GM12878 (cell line): ENCODE measurements at regions not wholly inside any gene's neighbourhood (a gene's known extent, or its start where the extent isn't known, plus 50 kb on each side); places are given as distances from the start of the nearest gene placed in this dataset.

Experiments used
- ATAC-seq: fragments of 200-7000 bp; cut with Tn5 transposase; 3 replicates; pipeline ENCODE4 v1.9.1; 2020; ENCODE audit warnings: mild to moderate bottlenecking, moderate library complexity
- BruUV-seq: library from RNA; stranded (reverse); fragments of 400-500 nt; replicated peaks from 2 replicates; lab custom pipeline; 2021; lab: Mats Ljungman, UMichigan
- CTCF ChIA-PET: fragments of 300-600 bp; sonication (Branson Sonifier 250); formaldehyde crosslinking; extraction: SDS; loops from one replicate; lab custom pipeline; 2021; ENCODE audit warnings: inconsistent platforms; lab: Yijun Ruan, JAX
- POLR2A ChIA-PET: fragments of 350-600 bp; formaldehyde crosslinking; extraction: SDS; loops from one replicate; lab custom pipeline; 2021; ENCODE audit warnings: inconsistent platforms; lab: Charles Lee
- RAD21 ChIA-PET: fragments of 300-600 bp; sonication (Branson Sonifier 250); formaldehyde crosslinking; loops from one replicate; lab custom pipeline; 2023; ENCODE audit warnings: antibody characterized with exemption; ENCODE audit not compliant: unreplicated experiment; lab: Charles Lee
- SMC1A ChIA-PET: fragments of 300-600 bp; sonication (Branson Sonifier 250); formaldehyde crosslinking; loops from one replicate; lab custom pipeline; 2023; ENCODE audit not compliant: unreplicated experiment, uncharacterized antibody; lab: Charles Lee
- DNase-seq: peaks from one replicate; pipeline ENCODE4 v3.0.0-alpha.2; 2011; ENCODE audit warnings: low read depth, low spot score
- FAIRE-seq: peaks from 3 replicates; lab custom pipeline; 2011; peaks lifted over from hg19 to GRCh38; lab: Jason Lieb, UNC
- H2AFZ ChIP-seq: 2 replicates; pipeline ENCODE4 v1.6.0; 2011; ENCODE audit warnings: low read depth, low read length, control low read depth; ENCODE audit not compliant: control insufficient read depth
- H3K27ac ChIP-seq: 2 replicates; pipeline ENCODE4 v1.5.1; 2011; ENCODE audit warnings: control low read depth; ENCODE audit not compliant: control insufficient read depth, insufficient read depth
- H3K27me3 ChIP-seq, 2 experiments: replicated peaks in 1 of 2; 2 replicates each; pipeline versions ENCODE4 v1.6.0 to v1.6.1; 2011; ENCODE audit warnings: low read length in 1 of 2; ENCODE audit not compliant: control insufficient read depth in 2 of 2, insufficient read depth in 2 of 2
- H3K36me3 ChIP-seq, 2 experiments: 2 replicates each; pipeline ENCODE4 v1.5.1; 2011; ENCODE audit warnings: low read length in 1 of 2; ENCODE audit not compliant: control insufficient read depth in 2 of 2, insufficient read depth in 2 of 2
- H3K4me1 ChIP-seq: 2 replicates; pipeline ENCODE4 v1.6.1; 2011; ENCODE audit warnings: mild to moderate bottlenecking, low read length, moderate library complexity, mixed read lengths; ENCODE audit not compliant: control insufficient read depth, insufficient read depth
- H3K4me2 ChIP-seq: 2 replicates; pipeline ENCODE4 v1.6.0; 2011; ENCODE audit warnings: control low read depth; ENCODE audit not compliant: control insufficient read depth, insufficient read depth
- H3K4me3 ChIP-seq: fragments of 200-600 bp; sonication (generic); 2 replicates; pipeline ENCODE4 v1.5.1; 2016
- H3K79me2 ChIP-seq: 2 replicates; pipeline ENCODE4 v1.6.0; 2011; ENCODE audit warnings: low read length; ENCODE audit not compliant: control insufficient read depth, insufficient read depth
- H3K9ac ChIP-seq: 2 replicates; pipeline ENCODE4 v1.8.0; 2011; ENCODE audit warnings: low read length, control low read depth, mixed read lengths; ENCODE audit not compliant: control insufficient read depth, insufficient read depth
- H3K9me3 ChIP-seq: replicated peaks from 3 replicates; pipeline ENCODE4 v1.5.1; 2011; ENCODE audit warnings: mild to moderate bottlenecking, low read length; ENCODE audit not compliant: control insufficient read depth, insufficient read depth
- H4K20me1 ChIP-seq: 2 replicates; pipeline ENCODE4 v1.6.0; 2011; ENCODE audit not compliant: control insufficient read depth, insufficient read depth
- BCLAF1 ChIP-seq: fragments of 450-650 bp; IDR thresholded peaks from 2 replicates; pipeline ENCODE4 v1.6.1; 2017; ENCODE audit warnings: antibody characterized with exemption, mild to moderate bottlenecking, moderate library complexity
- CBFB ChIP-seq: IDR thresholded peaks from 2 replicates; pipeline ENCODE4 v1.6.1; 2016; ENCODE audit warnings: antibody characterized with exemption, low read depth
- KAT2A ChIP-seq: conservative IDR thresholded peaks from 2 replicates; pipeline ENCODE4 v1.6.1; 2011; ENCODE audit warnings: low read depth, low read length; ENCODE audit not compliant: control insufficient read depth
- KLF5 ChIP-seq: fragments of 450-650 bp; IDR thresholded peaks from 2 replicates; pipeline ENCODE4 v1.6.1; 2014; ENCODE audit warnings: mild to moderate bottlenecking; ENCODE audit not compliant: partially characterized antibody
- MEF2A ChIP-seq: IDR thresholded peaks from 2 replicates; pipeline ENCODE4 v1.6.1; 2011; ENCODE audit warnings: low read depth, mild to moderate bottlenecking, low read length, moderate library complexity; ENCODE audit not compliant: insufficient read depth
- MYB ChIP-seq: fragments of 150-350 bp; IDR thresholded peaks from 2 replicates; pipeline ENCODE4 v1.6.1; 2014; ENCODE audit warnings: mild to moderate bottlenecking, low read depth, low read length, borderline replicate concordance
- SMAD1 ChIP-seq: fragments of 450-650 bp; IDR thresholded peaks from 2 replicates; pipeline ENCODE4 v1.6.1; 2018; ENCODE audit warnings: mild to moderate bottlenecking, low read depth; ENCODE audit not compliant: partially characterized antibody
- SMAD5 ChIP-seq: IDR thresholded peaks from 2 replicates; pipeline ENCODE4 v1.6.1; 2016; ENCODE audit warnings: antibody characterized with exemption, low read depth
- TCF12 ChIP-seq: IDR thresholded peaks from 2 replicates; pipeline ENCODE4 v1.6.1; 2011; ENCODE audit warnings: low read depth, mild to moderate bottlenecking, low read length
- YBX1 ChIP-seq: fragments of 450-650 bp; IDR thresholded peaks from 2 replicates; pipeline ENCODE4 v1.6.1; 2016; ENCODE audit warnings: antibody characterized with exemption
- WGBS: methylation state at CpG from one replicate; pipeline ENCODE4 v1.1.6; 2016; ENCODE audit warnings: low lambda C conversion rate; ENCODE audit not compliant: insufficient replicate concordance, insufficient coverage; ENCODE audit errors: missing lambda C conversion rate; 5-methylcytosine and 5-hydroxymethylcytosine counted together
- in situ Hi-C: fragments of 300-500 bp; cut with MboI; formaldehyde crosslinking; loops from 9 replicates; pipeline ENCODE4 v1.14.3; 2018; ENCODE audit warnings: mixed read lengths
- intact Hi-C: fragments of 100-400 bp; cut with micrococcal nuclease; formaldehyde crosslinking; loops from one replicate; pipeline ENCODE4 v1.14.2; 2022; ENCODE audit not compliant: unreplicated experiment
- TF ChIP-seq, protein P1 (sequence below): fragments of 450-650 bp; IDR thresholded peaks from 2 replicates; pipeline ENCODE4 v1.6.1; 2017; ENCODE audit warnings: mild to moderate bottlenecking
- TF ChIP-seq, protein P2 (sequence below): IDR thresholded peaks from 2 replicates; pipeline ENCODE4 v1.6.1; 2012; ENCODE audit warnings: low read depth, low read length, improper control_type of control experiment

GRCh38 chr4:147103403-147103946 lies 157.8 kb upstream of the TTC29 start:
- Histone ChIP-seq H3K4me1 (no peaks in the 10 kb centered on the region), H3K9ac (no peak overlapping the region), H3K4me2 (no peak overlapping the region), H3K36me3 (no peaks in the 10 kb centered on the region), H3K79me2 (no peaks in the 10 kb centered on the region), H3K27ac (no peak overlapping the region), H4K20me1 (no peaks in the 10 kb centered on the region), H3K4me3 (no peak overlapping the region), H3K27me3 (peaks cover 0 to 1% of the 10 kb centered on the region in 2 experiments; a peak in 2 of 4 replicates), H2AFZ (no peak overlapping the region), H3K9me3 (no peaks in the 10 kb centered on the region)
- TF ChIP-seq, protein P1, sequence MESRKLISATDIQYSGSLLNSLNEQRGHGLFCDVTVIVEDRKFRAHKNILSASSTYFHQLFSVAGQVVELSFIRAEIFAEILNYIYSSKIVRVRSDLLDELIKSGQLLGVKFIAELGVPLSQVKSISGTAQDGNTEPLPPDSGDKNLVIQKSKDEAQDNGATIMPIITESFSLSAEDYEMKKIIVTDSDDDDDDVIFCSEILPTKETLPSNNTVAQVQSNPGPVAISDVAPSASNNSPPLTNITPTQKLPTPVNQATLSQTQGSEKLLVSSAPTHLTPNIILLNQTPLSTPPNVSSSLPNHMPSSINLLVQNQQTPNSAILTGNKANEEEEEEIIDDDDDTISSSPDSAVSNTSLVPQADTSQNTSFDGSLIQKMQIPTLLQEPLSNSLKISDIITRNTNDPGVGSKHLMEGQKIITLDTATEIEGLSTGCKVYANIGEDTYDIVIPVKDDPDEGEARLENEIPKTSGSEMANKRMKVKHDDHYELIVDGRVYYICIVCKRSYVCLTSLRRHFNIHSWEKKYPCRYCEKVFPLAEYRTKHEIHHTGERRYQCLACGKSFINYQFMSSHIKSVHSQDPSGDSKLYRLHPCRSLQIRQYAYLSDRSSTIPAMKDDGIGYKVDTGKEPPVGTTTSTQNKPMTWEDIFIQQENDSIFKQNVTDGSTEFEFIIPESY: no peak
- TF ChIP-seq YBX1 (no peak), KAT2A (no peak), MEF2A (no peak), KLF5 (no peak), MYB (no peak), TCF12 (no peak), SMAD5 (no peak), SMAD1 (no peak), BCLAF1 (no peak), CBFB (no peak)
- TF ChIP-seq, protein P2, sequence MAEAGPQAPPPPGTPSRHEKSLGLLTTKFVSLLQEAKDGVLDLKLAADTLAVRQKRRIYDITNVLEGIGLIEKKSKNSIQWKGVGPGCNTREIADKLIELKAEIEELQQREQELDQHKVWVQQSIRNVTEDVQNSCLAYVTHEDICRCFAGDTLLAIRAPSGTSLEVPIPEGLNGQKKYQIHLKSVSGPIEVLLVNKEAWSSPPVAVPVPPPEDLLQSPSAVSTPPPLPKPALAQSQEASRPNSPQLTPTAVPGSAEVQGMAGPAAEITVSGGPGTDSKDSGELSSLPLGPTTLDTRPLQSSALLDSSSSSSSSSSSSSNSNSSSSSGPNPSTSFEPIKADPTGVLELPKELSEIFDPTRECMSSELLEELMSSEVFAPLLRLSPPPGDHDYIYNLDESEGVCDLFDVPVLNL: no peak
- ATAC-seq (no peak), FAIRE-seq (no peak), DNase-seq (no peak)
- POLR2A ChIA-PET: no interaction called here
- WGBS: 13% methylated on average over 8 of the region's 8 CpGs
- BruUV-seq: no TSS peak
- RAD21 ChIA-PET: no interaction called here
- in situ Hi-C loops: no loop called here
- CTCF ChIA-PET: no interaction called here
- intact Hi-C loops: no loop called here
- SMC1A ChIA-PET: no interaction called here
